HG03280 (cell line): ENCODE measurements at regions not wholly inside any gene's neighbourhood (a gene's known extent, or its start where the extent isn't known, plus 50 kb on each side); places are given as distances from the start of the nearest gene placed in this dataset.
A peak's percentile ranks its signal among the peaks of the same experiment; 100 is the strongest.

Experiments
- ATAC-seq: cut with Tn5 transposase; IDR thresholded peaks from one replicate; pipeline ENCODE4 v1.9.1; 2021; ENCODE audit warnings: mild to moderate bottlenecking, moderate library complexity; ENCODE audit not compliant: unreplicated experiment

GRCh38 chr14:65185829-65186228 lies 83.5 kb upstream of the MAX start:
- ATAC-seq = no peak

- ATAC-seq = no peak
Observed at GRCh38 chr14:65186951-65187350, 84.6 kb upstream of the MAX start.

GRCh38 chr14:65187421-65188049 lies 85.2 kb upstream of the MAX start:
- no peak for ATAC-seq

- no peak for ATAC-seq
Observed at GRCh38 chr14:65190312-65190711, 88.0 kb upstream of the MAX start.

- ATAC-seq = no peak
Observed at GRCh38 chr14:65191716-65192115, 89.4 kb upstream of the MAX start.

- no peak for ATAC-seq
Observed at GRCh38 chr14:65192686-65193085, 90.4 kb upstream of the MAX start.

GRCh38 chr14:65193916-65194590 lies 91.7 kb upstream of the MAX start:
- ATAC-seq = no peak

GRCh38 chr14:65195042-65195719 lies 92.9 kb upstream of the MAX start:
- peak; percentile 85 for ATAC-seq

GRCh38 chr14:65198346-65198745 lies 96.0 kb upstream of the MAX start:
- no peak for ATAC-seq

- ATAC-seq = no peak
Observed at GRCh38 chr14:65200454-65200853, 98.1 kb upstream of the MAX start.

GRCh38 chr14:65203574-65203973 lies 101.3 kb upstream of the MAX start:
- no peak for ATAC-seq

GRCh38 chr14:65204056-65204455 lies 101.7 kb upstream of the MAX start:
- ATAC-seq = no peak

GRCh38 chr14:65206078-65206447 lies 103.7 kb upstream of the MAX start:
- ATAC-seq = no peak

- peak; percentile 68 for ATAC-seq
Observed at GRCh38 chr14:65206448-65207096, 104.3 kb upstream of the MAX start.

GRCh38 chr14:65208548-65208947 lies 106.2 kb upstream of the MAX start:
- no peak for ATAC-seq

- no peak for ATAC-seq
Observed at GRCh38 chr14:65210118-65210821, 108.0 kb upstream of the MAX start.

- no peak for ATAC-seq
Observed at GRCh38 chr14:65210822-65211182, 108.5 kb upstream of the MAX start.

GRCh38 chr14:65211341-65211987 lies 109.1 kb upstream of the MAX start:
- ATAC-seq = no peak

GRCh38 chr14:65213316-65213715 lies 111.0 kb upstream of the MAX start:
- no peak for ATAC-seq

- no peak for ATAC-seq
Observed at GRCh38 chr14:65214741-65215140, 112.4 kb upstream of the MAX start.

GRCh38 chr14:65219353-65219752 lies 117.0 kb upstream of the MAX start:
- no peak for ATAC-seq
